GM10266 (cell line): ENCODE measurements at regions not wholly inside any gene's neighbourhood (a gene's known extent, or its start where the extent isn't known, plus 50 kb on each side); places are given as distances from the start of the nearest gene placed in this dataset.

Experiments used
- DNase-seq: peaks from one replicate; pipeline ENCODE4 v3.0.0; 2012; ENCODE audit errors: extremely low spot score
- TF ChIP-seq, protein P1 (sequence below): IDR thresholded peaks from 2 replicates; pipeline ENCODE4 v1.5.1; 2012; ENCODE audit warnings: mild to moderate bottlenecking, low read depth; ENCODE audit not compliant: control insufficient read depth, insufficient read depth; ENCODE audit errors: missing control alignments

DNA sequence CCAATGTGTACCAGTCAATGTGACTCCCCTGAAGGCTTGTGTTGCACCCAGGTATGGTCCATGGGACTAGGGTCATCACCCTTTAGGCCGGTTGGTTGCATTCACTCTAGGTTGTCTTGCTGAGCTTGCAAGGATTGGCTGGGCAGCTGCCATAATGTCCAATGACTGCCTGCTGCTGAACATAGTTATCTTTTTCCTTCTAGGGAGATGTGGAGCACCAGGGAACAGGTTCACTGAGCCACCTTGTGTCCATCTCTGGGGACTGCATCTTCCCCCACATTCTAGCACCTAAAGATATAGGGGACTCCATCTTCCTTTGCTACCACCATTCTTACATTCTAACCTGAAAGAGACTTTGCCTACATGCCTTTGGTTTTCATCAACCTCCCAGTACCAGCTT, 580.4 kb upstream of the TBL1XR1 start:
- peak; percentile 66 for DNase-seq
- TF ChIP-seq, protein P1, sequence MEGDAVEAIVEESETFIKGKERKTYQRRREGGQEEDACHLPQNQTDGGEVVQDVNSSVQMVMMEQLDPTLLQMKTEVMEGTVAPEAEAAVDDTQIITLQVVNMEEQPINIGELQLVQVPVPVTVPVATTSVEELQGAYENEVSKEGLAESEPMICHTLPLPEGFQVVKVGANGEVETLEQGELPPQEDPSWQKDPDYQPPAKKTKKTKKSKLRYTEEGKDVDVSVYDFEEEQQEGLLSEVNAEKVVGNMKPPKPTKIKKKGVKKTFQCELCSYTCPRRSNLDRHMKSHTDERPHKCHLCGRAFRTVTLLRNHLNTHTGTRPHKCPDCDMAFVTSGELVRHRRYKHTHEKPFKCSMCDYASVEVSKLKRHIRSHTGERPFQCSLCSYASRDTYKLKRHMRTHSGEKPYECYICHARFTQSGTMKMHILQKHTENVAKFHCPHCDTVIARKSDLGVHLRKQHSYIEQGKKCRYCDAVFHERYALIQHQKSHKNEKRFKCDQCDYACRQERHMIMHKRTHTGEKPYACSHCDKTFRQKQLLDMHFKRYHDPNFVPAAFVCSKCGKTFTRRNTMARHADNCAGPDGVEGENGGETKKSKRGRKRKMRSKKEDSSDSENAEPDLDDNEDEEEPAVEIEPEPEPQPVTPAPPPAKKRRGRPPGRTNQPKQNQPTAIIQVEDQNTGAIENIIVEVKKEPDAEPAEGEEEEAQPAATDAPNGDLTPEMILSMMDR = peak; percentile 66

DNA sequence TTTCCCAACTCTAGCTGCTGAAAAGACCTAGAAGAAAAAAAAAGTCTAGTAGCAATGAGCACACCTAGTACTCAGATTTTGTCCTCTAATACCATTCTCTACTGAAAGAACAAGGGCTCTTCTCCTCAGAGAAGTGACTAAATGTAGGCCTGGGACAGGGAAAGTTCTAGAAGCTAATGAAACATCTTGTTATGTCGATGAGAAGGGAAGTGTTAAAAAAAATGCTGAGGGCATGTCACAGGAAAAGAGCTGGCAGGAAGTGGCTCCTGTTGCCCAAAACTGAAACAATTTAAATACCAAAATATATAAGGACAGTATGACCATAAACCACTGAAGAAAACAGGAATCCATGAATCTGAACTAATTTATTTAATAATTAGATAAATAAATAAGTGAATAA, 581.4 kb upstream of the TBL1XR1 start:
- DNase-seq = no peak
- TF ChIP-seq, protein P1 = no peak

DNA sequence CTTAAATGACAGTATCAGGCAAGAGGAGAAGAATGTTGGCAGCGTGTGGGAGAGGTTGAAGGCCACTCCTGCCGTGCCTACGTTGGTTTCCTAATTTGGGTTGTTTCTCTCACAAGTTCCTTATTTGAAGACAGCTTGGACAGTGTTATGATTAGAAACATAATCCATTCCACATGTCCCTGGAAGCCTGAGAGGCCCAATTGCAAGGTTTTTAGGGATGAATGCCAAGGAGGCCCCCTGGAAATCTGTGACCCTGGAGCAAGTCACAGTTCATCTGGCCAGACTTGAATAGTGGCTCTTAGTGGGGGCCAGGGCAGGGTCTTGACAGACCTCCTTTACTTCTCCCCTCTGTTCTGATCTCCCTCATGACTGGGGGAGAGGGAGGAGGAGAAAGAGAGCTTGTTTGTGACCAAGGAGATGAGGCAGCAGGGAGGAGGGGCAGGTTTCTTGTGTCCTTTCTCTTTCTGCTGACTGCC, 584.4 kb upstream of the TBL1XR1 start:
- TF ChIP-seq, protein P1 = no peak
- DNase-seq = no peak

DNA sequence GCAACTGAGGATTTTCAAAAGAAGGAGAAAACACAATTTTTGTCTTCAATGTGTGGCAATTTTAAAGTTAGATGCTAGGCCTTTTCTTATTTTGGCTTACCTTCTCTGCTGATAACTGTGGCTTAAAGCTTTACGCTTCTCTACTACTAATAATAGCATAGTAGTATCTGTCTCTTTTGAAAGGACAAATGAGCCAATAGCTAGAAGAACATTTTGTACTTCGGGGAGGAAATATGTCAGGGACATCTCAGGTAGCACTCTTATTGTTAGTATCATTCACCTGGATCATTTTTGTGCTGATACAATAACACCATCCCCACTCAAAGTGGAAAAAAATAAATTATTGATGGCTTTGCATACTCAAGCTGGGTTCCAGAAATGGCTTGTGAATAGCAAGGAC, 586.1 kb upstream of the TBL1XR1 start:
- no peak for DNase-seq
- TF ChIP-seq, protein P1 = no peak

DNA sequence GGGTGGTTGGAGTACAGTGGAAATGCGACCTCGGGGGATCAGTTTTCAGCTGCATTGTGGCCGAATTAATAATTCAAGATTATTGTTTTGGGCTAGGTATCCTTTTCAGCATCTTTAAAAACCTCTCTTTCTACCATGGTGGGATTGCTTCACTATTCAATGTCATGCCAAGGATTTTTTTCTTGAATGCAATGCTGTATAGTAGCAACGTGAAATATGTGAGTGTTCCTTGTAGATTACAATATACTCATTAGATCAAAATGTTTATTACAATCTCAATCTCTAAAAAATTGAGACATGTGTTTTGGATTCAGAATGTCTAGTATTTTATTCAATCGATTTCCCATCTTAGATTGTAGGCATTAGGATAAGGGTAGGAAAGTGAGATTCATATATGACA, 586.5 kb upstream of the TBL1XR1 start:
- no peak for DNase-seq
- TF ChIP-seq, protein P1 = no peak

DNA sequence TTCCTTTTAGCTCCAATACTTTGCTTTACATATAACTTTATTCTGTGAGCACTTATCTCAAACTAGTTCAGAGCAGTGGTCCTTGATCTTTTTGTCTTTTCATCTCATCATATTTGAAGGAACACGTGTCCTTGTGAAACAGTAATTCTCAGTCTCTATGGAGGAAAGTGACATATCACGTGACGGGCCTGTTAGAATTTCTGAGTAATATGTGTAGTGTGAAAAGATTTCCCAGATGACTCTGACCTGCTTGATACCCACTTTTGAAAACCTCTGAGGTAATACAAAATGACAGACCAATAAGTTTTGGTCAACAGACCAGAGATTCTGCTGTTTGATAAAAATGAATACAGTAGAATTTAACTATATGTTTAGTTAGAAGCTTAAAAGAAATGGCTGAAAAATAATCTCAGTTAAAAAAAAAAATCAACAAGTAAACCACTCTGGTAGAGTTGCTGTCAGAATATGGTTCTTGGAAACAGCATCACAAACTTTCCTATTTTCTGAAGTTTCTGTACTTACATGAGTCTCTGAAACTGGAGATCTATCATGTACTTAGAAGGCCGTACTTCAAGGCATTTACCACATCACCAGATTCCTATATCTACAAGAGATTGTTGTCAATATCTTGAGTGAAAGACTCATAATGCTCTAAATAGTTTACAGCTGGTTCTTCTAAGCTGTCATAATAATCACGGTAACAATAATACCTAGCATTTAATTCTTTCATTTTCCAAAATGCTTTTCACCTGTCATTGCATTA, 590.2 kb upstream of the TBL1XR1 start:
- TF ChIP-seq, protein P1 = no peak
- no peak for DNase-seq

DNA sequence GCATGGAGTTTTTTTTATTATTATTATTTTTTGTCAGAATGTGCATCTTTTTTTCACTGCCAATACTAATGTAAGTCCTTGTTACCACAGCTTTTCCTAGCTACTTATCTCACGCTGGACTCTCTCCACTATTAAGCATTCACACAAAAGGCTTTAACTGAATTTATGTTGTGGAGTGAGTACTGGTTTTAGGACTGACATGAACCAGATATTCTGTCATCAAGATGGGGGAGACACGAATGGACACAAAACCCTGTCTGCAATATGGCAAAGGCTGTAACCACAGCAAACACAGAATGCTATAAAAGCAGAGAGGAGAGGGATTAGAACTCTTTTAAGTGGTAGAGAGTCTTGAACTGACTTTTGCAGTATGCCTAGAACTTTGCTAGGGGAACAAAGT, 592.2 kb upstream of the TBL1XR1 start:
- no peak for DNase-seq
- TF ChIP-seq, protein P1 = no peak
